Right cardiac atrium (tissue), 5 donors: ENCODE measurements at regions not wholly inside any gene's neighbourhood (a gene's known extent, or its start where the extent isn't known, plus 50 kb on each side); places are given as distances from the start of the nearest gene placed in this dataset.

Experiments
- ATAC-seq, 2 donors: fragments of 200-7000 bp; cut with Tn5 transposase; one replicate each; pipeline versions ENCODE4 v1.8.0 to v1.9.1; 2020; ENCODE audit warnings: moderate library complexity in 2 of 2, mild to moderate bottlenecking in 1 of 2
- DNase-seq, 3 donors: peaks; one replicate each; pipeline ENCODE4 v3.0.0-alpha.2; 2020
- H3K27ac ChIP-seq: one replicate; pipeline ENCODE4 v1.5.1; 2013; ENCODE audit warnings: mild to moderate bottlenecking, low read length, control low read depth, moderate library complexity
- H3K27me3 ChIP-seq: one replicate; pipeline ENCODE4 v1.6.1; 2013; ENCODE audit not compliant: control insufficient read depth, insufficient read depth
- H3K4me1 ChIP-seq: one replicate; pipeline ENCODE4 v1.6.1; 2013; ENCODE audit warnings: low read length; ENCODE audit not compliant: control insufficient read depth, insufficient read depth
- H3K4me3 ChIP-seq: one replicate; pipeline ENCODE4 v1.5.1; 2013; ENCODE audit warnings: low read length, control low read depth
- H3K9me3 ChIP-seq: one replicate; pipeline ENCODE4 v1.6.1; 2013; ENCODE audit warnings: low read length; ENCODE audit not compliant: control insufficient read depth
- WGBS: extraction: QIAGEN DNeasy Blood & Tissue Kit; methylation state at CpG from one replicate; pipeline ENCODE4 v1.1.7; 2013; 5-methylcytosine and 5-hydroxymethylcytosine counted together
- intact Hi-C, 4 donors: fragments of 100-400 bp; cut with DNase I; formaldehyde crosslinking; loops; one replicate each; pipeline versions ENCODE4 v1.11.0 to v1.14.0; 2022 to 2023
- donor health status: healthy with polysubstance abuse.
- donor health status: DM: no; HTN: yes; CAD: no.
- donor health status: DM: no; HTN: no; CAD: no.
- donor health status: DM: no; HTN: yes; CAD: no; lungs with severe emphysema.
- donor health status: DM: yes; HTN: yes; CAD: no.

DNA sequence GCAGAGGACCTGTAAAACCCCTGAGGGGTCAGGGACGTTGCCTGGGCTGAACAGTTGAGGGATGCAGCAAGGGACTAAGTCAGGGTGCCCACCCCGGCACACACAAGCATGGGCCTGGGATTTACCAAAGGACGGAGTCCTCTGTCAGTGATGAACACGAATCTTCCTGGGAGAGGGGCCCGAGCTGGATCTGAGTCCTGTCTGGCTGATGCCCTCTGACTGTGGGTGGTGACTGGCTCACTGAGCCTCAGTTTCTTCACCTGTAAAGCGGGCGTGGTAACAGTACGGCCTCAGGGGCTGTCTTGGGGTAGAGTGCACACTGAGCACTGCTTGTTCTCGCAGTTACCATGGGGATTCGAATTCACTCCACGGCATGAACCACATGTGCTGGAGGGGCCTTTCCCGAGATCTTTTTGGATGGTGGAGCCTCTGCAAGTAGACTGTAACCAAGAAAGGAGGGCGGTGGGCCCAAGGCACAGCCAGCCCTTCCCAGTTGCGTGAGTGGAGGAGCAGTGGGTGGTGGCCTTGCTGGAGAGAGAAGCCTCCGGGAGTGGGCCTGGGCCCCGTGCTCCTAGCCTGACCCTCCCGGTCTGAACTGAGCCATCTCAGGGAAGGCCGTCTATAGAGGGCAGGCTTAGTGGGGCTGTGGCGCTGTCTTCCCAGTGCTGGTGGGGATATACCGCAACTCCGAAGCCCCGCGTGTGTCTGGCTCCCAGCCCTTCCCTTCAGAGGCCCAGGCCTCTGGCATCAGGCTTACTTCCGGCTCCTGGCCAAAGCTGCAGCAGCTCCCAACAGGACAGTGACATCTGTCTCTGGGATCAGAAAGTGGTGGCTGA lies 130.8 kb upstream of the HS6ST1 start:
- intact Hi-C loops, result no loop called here
- peak in 1 of 2 donors; percentile 20 for ATAC-seq
- H3K4me1 ChIP-seq, result no peaks in the 10 kb centered on the region

DNA sequence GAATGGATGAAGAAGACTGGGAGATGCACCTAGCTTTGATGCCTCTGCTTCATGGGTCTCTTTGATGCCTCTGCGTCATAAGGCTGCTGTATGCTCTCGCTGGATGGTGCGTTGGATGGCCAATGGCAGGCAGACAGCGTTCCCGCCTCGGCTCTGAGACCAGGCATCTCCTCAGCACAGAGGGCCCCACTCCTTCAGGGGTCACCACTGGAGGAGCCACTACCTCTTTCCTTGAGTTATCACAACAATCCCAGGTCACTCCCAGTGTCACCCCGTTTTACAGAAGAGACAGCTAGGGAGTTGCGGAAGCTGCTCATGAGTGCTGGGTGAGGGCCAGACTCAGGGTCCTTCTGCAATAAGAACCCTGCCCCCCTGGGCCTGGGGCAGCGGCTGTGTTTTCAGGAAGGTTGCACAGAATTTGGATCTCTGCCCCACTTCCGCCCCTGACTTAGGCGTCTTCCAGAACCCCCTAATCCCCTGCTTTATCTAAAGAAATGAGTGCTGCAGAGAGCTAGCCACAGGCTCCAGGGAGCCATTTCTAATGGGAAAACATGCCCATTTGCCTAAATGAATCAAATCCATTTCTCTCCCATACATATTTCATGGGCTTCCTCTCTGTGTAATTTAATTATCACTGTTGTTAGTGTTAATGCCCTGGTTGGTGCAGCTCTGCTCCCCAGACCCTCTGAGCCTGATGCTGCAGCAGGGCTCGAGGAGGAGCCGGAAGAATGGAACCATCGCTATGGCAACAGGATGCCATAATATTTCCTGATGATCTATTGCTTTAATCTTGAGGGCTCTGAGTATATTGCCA lies 131.8 kb upstream of the HS6ST1 start:
- no peak for ATAC-seq
- Histone ChIP-seq H3K27me3 (no peaks in the 10 kb centered on the region), H3K4me1 (no peaks in the 10 kb centered on the region), H3K4me3 (no peak overlapping the region), H3K27ac (no peak overlapping the region), H3K9me3 (no peaks in the 10 kb centered on the region)
- intact Hi-C loops, result no loop called here
- WGBS, result 84% methylated on average over 14 of the region's 14 CpGs
- peak in 1 of 3 donors; percentile 13 for DNase-seq

More for the DNA sequence above, 130.8 kb upstream of the HS6ST1 start:
- Histone ChIP-seq H3K27ac (no peak overlapping the region), H3K4me3 (no peak overlapping the region), H3K27me3 (no peaks in the 10 kb centered on the region), H3K9me3 (no peaks in the 10 kb centered on the region)
- 87% methylated on average over 24 of the region's 24 CpGs for WGBS
- DNase-seq, result peak in 1 of 3 donors; percentile 56

DNA sequence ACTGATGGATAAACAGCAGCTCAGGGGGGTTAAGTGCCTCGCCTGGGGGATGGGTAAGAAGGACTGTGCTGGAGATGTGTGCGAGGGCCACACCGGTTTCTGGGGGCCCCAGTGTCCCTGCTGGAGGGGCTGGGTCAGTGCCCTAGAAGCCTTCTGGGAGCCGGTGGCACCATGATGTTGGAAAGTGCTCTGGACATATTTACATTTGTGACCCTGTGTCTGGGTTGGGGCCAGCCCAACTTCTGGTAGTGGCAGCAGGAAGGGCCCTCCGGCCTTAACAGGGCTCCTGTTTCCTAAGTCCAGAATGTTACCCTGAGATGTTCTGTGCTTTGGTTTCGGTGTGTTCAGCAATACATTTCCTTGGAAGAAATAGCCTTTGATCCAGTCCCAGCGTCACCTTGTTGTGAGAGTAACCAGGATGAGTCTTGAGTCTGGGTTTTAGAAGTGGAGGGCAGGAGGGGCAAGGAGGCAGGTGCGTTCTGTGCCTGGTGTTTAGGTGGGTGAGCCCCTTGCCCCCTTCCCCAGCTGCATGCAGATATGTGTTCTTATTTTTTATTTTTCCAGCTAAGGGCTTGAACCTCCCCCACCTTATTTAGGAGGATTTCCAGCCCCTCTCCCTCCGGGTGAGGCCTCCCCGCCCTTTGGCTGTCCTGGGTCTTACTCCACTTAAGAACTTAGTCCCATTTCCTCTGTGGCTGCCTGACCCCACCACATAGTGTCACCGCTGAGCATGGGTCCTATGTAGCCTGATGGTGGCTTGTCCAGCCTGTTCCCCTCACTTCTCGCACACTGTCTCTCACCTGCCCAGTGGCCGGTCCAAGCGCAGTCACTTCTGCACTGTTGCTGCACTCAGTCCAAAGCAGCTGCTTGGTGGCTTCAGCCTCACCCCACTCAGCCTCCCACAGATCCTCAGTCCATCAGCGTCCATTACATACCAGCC lies 132.7 kb upstream of the HS6ST1 start:
- DNase-seq, result peak in 1 of 3 donors; percentile 32
- no peak overlapping the region for H3K27ac ChIP-seq
- H3K4me3 ChIP-seq, result no peak overlapping the region
- WGBS, result 91% methylated on average over 15 of the region's 15 CpGs
- ATAC-seq, result no peak
- H3K4me1 ChIP-seq, result no peaks in the 10 kb centered on the region
- H3K9me3 ChIP-seq, result no peaks in the 10 kb centered on the region
- intact Hi-C loops, result no loop called here
- H3K27me3 ChIP-seq, result no peaks in the 10 kb centered on the region

DNA sequence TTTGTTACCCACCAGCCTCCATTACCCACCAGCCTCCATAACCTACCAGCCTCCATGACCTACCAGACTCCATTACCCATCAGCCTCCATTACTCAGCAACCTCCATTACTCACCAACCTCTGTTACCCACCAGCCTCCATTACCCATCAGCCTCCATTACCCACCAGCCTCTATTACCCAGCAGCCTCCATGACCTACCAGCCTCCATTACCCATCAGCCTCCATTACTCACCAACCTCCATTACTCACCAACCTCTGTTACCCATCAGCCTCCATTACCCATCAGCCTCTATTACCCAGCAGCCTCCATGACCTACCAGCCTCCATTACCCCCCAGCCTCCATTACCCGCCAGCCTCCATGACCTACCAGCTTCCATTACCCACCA lies 133.3 kb upstream of the HS6ST1 start:
- Histone ChIP-seq H3K27me3 (no peaks in the 10 kb centered on the region), H3K4me1 (no peaks in the 10 kb centered on the region), H3K9me3 (no peaks in the 10 kb centered on the region), H3K27ac (no peak overlapping the region), H3K4me3 (no peak overlapping the region)
- 98% methylated on average over 1 of the region's 1 CpG for WGBS
- intact Hi-C loops, result no loop called here
- no peak for ATAC-seq
- DNase-seq, result no peak

DNA sequence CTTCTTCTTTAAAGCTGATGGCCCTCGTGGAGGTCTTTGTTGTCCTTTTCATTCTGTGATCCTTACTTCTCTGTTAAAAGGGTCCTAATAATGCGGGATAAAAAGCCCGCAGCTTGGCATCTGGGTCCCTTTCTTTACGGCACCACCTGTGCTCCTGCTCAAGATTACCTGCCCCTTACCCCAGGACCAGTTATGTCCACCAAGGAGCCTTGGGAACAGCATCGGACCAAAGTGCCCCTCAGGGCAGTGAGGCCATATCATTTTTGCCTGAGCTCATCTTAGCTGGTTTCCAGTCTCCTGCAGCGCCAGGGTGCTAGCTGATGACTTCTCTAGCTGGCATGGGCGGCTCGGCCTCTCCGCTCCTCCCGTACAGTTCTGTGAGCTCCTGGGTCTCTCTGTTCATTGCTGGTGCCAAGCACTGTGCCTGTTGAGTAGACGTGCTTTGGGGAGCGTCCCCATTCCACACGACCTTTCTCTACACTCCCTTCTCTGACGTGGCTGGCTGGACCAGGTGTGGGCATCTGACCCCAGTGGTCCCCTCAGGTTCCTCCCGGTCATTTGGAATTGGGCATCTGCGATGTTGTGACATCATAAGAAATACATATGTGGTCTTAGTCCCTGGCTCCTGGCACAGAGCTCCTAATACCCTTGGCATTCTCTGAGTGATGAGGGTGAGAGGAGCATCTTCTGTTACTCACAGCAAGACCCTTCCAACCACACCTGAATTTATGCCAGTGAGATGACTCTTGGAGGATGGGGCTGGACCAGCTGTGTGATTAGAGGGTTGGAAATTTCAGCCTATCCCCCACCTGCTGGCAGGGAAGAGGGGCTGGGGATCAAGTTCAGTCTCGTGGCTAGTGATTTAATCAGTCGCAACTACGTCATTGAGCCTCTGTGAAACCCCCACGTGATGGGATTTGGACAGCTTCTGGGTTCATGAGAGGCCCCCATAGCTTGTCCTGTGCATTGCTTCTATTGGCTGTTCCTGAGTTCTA lies 134.2 kb upstream of the HS6ST1 start:
- no peak overlapping the region for H3K27ac ChIP-seq
- no peaks in the 10 kb centered on the region for H3K27me3 ChIP-seq
- ATAC-seq, result no peak
- no peaks in the 10 kb centered on the region for H3K4me1 ChIP-seq
- DNase-seq, result peak in 1 of 3 donors; percentile 14
- H3K9me3 ChIP-seq, result no peaks in the 10 kb centered on the region
- WGBS, result 89% methylated on average over 20 of the region's 20 CpGs
- no peak overlapping the region for H3K4me3 ChIP-seq
- intact Hi-C loops, result no loop called here

DNA sequence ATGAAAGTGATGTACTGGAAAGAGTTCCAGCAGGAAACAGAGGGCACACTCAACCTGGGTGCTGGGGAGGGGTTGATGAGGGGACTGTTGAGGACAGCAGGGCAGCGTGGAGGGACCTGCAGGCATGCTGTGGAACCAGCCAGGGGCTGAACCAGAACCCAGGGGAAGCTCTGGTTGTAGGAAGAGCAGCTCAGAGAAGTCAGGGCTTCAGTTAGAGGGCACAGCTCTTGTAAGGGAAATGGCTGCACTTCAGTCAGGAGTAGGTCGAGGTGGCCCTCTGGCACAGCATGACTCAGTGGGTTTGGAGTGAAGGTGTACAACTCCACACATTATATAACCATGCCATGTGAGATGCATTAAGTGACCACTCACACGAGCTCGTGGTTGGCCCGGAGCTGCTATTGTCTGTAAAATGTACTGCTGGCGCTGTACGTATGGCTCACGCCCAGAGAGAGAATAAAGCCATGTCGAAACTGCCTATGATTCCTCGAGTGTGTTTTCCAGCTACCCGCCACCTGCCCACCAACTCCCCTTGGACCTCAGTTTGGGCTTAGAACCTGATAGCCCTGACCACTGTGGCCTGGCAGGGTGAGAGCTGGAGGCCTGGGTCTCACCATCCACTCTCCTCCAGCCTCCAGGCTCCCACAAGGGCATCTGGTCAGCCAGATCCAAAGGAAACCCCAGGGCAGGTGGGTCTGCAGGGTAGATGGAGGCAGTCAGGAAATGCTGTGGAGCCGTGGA lies 136.5 kb upstream of the HS6ST1 start:
- Histone ChIP-seq H3K9me3 (no peaks in the 10 kb centered on the region), H3K27me3 (no peaks in the 10 kb centered on the region), H3K4me1 (no peaks in the 10 kb centered on the region), H3K4me3 (no peak overlapping the region), H3K27ac (no peak overlapping the region)
- 91% methylated on average over 12 of the region's 12 CpGs for WGBS
- ATAC-seq, result no peak
- intact Hi-C loops, result no loop called here
- DNase-seq, result no peak

DNA sequence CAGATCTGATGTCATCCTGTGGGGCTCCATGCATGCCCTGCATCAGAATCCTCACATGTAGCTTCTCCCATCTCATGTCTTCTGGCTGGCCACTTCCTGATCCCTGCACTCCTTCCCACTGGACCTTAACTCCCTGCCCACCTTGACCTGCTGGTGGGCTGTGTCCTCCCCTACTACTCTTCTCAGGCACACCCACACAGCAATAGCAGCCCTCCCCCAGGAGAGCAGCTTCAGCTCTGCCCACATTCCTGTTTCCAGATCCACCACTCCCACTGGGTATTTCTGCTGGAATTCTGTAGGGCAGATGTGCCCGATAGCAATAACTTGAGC lies 137.0 kb upstream of the HS6ST1 start:
- Histone ChIP-seq H3K4me3 (no peak overlapping the region), H3K9me3 (no peaks in the 10 kb centered on the region), H3K27ac (no peak overlapping the region), H3K27me3 (no peaks in the 10 kb centered on the region), H3K4me1 (no peaks in the 10 kb centered on the region)
- ATAC-seq (no peak), DNase-seq (peak in 1 of 3 donors; percentile 19)
- 98% methylated on average over 1 of the region's 1 CpG for WGBS
- intact Hi-C loops, result no loop called here

DNA sequence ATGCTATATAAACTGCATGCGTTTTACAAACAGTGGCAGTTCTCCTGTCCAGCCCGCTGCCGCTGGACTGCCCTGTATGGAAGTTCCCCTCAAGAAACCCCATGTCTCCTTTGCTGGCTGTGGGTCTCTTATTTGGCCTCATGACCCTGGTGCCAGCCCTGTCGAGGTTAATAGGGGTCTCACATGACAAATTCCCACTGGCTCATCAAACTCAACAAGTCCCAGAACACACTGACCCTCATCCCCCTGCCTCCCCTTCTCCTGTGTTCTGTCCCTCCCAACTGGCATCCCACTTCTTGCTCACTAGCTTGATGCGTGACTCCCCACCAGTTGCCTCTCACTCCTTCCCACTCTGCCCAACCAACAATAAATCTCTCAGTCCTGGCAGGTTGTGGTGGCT lies 137.6 kb upstream of the HS6ST1 start:
- H3K9me3 ChIP-seq, result no peaks in the 10 kb centered on the region
- no peaks in the 10 kb centered on the region for H3K27me3 ChIP-seq
- no peak for ATAC-seq
- no peak overlapping the region for H3K27ac ChIP-seq
- intact Hi-C loops, result no loop called here
- H3K4me1 ChIP-seq, result no peaks in the 10 kb centered on the region
- DNase-seq, result no peak
- 92% methylated on average over 5 of the region's 5 CpGs for WGBS
- no peak overlapping the region for H3K4me3 ChIP-seq

DNA sequence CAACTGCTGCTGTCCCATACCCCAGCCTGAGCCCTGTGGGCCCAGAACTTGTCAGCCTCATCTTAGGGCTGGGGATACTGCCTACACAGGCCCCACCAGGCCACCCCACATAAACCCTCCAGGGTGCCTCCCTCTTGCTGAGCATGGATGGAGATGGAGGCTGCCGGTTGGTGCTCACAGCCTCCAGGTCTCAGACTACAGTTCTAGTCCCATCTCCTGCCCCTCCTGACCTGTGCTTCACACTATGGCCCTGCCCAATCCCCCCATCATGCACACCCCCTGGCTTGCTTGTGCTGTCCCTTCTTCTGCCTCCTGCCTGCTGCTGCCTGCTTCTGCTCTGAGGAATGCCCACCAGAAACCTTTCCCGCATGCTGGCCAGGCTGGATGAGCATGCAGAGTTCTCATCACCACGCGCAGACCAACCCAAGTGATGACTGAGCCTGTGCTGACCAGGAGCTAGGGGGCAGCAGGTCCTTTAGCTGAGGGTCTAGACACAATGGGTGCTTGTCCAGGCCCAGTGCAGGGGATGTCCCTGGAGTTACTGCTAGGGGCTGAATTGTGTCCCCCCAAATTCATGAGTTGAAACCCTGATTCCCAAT lies 138.4 kb upstream of the HS6ST1 start:
- DNase-seq, result no peak
- ATAC-seq, result peak in 1 of 2 donors; percentile 28
- Histone ChIP-seq H3K27ac (no peak overlapping the region), H3K27me3 (no peaks in the 10 kb centered on the region), H3K9me3 (no peaks in the 10 kb centered on the region), H3K4me1 (no peaks in the 10 kb centered on the region), H3K4me3 (no peak overlapping the region)
- intact Hi-C loops, result no loop called here
- WGBS, result 94% methylated on average over 4 of the region's 4 CpGs
